ENCODE measurements at regions not wholly inside any gene's neighbourhood (a gene's known extent, or its start where the extent isn't known, plus 50 kb on each side); places are given as distances from the start of the nearest gene placed in this dataset.

- TF ChIP-seq CTCF (conservative IDR thresholded peaks at IDR 0.05) (no peak), EZH2 (IDR thresholded peaks at IDR 0.05; ENCODE audit: low read depth) (no peak)
These were observed 114.0 kb downstream of the LHX2 start for GRCh38 chr9:124125651-124125977.

All from PC-9 (cell line).